Fibroblast of skin of right quadriceps (primary cell): ENCODE measurements at regions not wholly inside any gene's neighbourhood (a gene's known extent, or its start where the extent isn't known, plus 50 kb on each side); places are given as distances from the start of the nearest gene placed in this dataset.

Experiments
- DNase-seq: peaks from one replicate; pipeline ENCODE4 v3.0.0-alpha.2; 2013

DNA sequence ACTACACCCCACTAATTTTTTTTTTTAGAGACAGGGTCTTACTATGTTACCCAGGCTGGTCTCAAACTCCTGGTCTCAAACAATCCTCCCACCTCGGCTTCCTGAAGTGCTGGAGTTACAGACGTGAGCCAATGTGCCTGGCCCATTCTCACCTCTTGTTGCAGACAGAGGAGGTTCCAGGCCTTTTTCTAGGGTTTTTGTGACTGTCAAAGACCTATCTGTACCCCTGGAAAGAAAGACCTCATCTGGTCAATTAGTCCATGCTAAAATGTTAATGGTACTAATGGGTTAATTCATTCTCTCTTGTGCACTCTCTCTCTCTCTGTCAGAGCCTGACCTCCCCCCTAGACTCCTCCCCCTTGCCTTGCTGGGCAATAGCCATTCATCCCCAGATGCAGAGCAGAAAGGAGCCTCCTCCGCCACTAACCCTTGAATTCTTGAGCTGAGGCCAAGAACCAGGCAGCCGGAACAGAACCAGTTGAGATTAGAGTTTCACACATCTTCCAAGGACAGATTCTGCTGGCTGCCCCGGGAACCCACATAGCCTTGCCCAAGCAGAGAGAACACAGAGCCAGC is 209.7 kb downstream of the SKIDA1 start:
- DNase-seq: peak; percentile 84

DNA sequence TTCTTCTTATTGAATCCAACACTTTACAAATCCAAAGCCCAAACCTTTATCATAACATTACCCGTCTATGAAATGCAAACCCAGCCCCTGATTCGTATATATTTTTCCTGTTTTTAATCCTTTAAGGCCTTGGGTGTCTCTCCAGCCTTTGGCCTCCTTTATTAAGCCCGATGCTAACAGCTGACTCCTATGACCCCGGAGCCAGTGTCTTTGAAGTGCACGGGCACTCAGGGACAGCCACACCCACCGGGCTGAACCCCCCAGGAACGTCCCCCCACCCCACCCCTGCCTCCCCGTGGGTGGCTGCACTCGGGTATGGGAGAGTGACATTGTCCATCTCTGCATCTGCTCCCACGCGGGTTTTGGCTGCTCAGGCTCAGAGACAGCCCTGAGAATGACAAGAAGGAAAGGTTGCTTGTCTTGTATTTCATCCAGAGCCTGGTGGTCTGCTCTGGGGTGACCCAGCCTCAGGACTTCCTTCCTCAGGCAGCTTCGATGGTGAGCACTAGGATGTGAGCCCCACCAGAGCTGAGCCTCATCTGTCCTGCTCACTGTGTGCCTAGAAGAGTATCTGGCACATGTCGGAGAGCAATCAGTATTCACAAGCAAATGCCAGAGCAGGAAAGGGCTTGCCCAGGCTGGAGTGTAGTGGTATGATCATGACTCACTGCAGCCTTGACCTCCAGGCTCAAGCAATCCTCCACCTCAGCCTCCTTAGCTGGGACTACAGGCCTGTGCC is 210.4 kb downstream of the SKIDA1 start:
- no peak for DNase-seq

DNA sequence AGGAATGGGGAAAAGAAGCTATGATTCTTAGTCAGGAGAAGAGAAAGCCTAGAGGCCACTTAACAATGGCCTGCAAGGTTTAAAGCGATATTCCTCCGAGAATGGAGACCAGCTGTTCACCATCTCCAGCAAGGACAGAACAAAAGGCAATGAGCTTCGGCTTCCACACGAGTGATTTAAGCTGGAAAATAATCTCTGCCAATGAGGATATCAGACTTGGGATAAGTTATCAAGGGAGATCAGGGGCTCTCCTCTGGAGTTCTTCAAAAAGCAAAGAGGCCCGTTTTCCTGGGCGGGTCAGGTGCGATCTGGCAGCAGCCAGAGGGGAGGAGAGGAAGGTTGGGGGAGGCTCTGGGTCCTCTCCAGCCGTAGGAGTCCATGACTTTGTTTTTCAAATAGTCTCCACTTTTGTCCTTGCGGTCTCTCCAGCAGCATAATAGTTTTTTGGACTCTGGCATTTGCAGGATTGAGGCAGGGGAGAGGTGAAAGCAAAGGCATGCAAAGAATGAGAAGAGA is 211.3 kb downstream of the SKIDA1 start:
- no peak for DNase-seq

DNA sequence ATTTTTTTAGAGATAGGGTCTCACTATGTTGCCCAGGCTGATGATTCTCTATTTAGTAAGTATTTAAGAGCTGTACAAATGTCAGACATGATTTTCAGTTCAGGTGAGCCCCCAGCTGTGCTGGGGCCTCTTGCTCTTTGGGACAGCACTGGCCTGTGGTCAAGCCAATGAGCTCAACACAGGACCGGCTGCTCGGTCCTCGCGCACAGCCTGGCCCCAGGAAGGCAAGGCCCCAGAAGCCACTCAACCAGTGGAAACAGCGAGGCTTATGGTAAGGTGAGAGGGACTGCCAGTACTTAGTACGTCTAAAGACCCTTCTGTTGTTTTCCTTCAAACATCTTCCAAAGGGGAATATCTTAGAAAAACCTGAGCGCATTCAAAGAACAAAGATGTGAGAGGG is 211.8 kb downstream of the SKIDA1 start:
- DNase-seq: no peak

DNA sequence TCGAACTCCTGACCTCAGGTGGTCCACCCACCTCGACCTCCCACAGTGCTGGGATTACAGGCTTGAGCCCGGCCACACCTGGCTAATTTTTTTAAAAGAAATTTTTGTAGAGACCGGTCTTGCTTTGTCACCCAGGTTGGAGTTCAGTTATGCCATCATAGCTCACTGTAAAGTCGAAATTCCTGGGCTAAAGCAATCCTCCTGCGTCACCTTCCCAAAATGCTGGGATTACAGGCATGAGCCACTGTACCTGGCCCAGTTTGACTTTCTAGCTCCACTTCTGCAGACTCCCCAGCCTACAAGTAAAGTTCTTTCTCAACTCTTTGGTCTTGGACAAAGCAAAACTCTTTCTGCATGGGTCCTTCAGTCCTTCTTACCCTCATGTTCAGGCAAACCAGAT is 214.1 kb downstream of the SKIDA1 start:
- no peak for DNase-seq

DNA sequence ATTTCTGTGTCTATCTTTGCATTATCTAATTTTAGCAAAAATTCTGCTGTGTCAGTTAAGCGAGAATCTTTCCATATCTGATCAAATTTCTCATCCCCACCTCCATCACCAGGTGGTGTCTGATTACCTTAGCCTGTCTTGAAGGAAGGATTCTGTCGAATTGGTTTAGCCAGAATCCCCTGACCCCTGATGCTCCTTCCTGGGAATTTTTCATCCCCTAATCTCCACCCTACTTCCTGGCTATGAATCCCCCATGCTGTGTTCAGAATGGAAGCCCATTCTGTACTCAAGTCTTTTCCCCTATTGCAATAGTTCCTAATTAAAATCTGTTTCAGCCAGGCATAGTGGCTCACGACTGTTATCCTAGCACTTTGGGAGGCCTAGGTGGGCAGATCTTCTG is 216.1 kb downstream of the SKIDA1 start:
- DNase-seq: no peak

DNA sequence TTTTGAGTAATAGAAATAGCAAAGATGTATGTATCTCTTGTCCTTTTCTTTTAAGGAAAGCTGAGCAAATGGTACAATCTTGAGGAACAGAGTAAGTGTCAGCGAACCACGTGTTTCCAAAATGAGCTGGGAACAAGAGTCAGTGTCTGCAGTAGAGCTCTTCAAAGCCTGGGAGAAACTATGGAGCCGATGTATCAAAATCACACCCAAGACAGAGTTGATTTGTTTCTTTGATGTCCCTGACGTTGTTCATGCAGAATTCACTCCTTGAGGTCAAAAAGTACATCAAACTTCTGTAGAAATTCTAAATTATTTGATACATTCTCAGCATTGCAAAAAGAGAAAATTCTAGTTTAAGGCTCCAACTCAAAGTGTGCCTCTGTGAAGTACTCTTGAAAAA is 216.5 kb downstream of the SKIDA1 start:
- DNase-seq: no peak

DNA sequence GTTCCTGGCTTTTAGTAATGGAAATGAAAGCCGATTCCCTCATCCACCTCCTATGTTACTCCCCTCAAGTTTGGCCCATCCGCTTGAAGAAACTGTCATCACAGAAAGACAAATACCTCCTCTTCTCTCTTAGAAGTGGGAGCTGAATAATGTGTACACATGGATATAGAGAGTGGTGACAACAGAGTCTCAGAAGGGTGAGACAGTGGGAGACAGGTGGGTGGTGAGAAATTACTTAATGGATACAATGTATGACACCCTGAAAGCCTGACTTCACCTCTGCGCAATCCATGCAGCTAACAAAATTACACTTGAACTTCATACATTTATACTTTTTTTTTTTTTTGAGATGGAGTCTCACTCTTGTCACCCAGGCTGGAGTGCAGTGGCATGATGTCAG is 217.5 kb downstream of the SKIDA1 start:
- DNase-seq: no peak

DNA sequence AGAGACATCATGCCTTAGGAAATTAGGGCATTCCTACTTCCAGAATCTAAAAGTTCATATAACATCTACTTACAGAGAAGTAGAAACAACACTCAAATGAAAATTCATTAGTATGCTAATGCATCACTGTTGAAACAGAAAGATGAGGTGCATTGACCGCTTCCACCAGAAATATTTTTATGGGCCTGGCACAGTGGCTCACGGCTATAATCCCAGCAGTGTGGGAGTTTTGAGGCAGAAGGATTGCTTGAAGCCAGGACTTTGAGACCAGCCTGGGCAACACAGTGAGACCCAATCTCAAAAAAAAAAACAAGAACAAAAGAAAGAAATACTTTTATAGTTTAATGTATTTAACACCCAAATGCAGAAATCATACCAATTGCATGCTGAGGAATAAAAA is 220.9 kb downstream of the SKIDA1 start:
- DNase-seq: no peak

DNA sequence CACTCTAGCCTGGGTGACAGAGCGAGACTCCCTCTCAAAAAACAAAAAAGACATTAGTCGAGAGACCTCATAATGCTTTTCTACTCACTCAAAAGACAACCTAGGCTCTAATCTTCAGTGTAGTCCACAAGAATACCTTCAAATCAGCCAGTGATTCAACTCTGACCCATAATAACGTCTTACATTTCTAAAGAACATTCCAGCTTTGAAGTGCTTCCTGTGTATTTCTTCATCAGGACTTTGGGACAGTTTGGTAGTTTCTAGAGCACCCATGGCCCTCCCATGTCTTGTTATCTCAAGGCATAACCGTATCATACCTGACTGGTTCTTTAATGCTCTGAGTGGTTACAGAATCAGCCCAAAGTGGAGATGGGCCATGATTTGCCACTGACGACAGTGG is 221.3 kb downstream of the SKIDA1 start:
- no peak for DNase-seq

DNA sequence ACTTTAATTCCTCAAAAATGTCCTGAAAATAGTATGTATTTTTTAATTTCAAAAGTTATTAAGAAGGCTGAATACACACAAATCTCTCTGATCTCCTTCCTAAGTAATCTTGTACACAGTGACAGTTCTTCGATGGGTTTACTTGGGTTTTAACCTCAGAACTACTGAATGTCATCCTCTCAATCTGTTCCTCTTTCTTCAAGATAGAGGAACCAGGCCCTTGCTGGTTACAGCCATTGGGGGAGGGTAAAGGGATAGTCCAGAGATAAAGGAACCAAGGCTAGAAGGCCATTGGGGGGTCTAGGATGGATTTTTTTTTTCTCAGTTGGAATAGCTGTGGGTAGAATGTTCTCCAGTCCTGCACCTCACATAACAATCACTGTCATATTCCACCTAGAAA is 224.9 kb downstream of the SKIDA1 start:
- no peak for DNase-seq

DNA sequence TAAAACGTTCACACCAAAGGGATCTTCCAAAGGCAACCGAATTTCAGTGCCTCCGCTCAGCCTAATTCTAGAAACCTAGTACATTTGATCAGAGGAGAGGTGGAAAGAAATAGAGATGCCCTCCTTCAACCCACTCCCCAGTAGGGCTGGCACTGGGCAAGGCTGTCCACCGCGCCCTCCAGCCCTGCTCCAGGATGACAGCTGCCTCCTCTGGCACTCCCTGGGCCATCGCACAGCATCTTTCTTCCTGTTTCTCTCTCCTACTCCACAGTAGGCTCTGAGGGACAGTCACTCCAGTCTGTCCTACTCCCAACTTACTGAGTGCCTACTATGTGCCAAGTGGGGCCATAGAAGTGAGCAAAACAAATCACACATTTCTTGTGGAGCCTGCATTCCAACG is 226.2 kb downstream of the SKIDA1 start:
- no peak for DNase-seq

DNA sequence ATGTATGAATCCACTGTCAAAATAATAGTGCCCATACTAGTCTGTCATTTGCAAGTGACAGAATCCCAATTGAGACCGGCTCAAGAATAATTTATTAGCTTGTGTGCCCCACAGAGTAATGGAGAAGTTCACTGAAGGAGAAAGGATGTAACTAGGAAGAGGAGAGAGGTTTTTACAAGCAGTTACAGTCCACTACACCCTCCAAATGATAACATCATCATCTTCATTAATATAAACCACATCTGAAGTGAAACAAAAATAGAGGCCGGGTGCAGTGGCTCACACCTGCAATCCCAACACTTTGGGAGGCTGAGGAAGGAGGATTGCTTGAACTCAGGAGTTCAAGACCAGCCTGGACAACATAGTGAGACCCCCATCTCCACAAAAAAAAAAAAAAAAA is 226.8 kb downstream of the SKIDA1 start:
- no peak for DNase-seq

DNA sequence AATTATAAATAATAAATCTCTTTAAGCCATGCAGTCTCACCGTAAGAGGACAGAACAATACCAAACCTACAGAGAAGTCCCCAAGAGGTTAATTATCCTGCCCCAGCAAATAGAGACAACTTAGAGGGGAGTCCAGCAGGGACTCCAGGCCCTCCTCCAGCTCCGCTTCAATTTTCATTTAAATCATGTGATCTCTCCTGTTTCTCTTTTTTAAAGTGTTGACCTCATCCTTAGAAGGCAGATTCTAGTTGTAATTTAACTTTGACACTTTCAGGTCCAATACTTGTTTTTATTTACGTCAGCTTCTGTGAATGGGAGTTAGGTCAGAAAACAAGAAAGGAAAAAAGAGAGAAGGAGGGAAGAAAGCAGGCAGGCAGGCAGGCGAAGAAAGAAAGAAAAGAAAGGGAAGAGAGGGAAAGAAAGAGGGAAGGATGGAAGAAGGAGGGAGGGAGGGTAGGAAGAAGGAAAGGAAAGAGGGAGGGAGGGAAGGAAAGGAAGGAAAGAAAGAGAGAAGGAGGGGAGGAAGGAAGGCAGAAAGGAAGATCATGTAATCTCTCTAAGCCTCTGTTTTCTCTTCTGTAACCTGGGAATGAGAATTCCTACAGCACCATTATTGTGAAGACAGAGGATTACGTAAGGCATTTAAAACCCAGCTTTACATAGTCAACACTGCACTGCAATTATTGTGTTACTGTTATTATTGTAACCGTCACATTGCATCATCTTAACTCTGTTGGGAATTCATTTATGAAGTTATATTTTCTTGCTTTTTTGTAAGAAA is 227.7 kb downstream of the SKIDA1 start:
- DNase-seq: no peak

DNA sequence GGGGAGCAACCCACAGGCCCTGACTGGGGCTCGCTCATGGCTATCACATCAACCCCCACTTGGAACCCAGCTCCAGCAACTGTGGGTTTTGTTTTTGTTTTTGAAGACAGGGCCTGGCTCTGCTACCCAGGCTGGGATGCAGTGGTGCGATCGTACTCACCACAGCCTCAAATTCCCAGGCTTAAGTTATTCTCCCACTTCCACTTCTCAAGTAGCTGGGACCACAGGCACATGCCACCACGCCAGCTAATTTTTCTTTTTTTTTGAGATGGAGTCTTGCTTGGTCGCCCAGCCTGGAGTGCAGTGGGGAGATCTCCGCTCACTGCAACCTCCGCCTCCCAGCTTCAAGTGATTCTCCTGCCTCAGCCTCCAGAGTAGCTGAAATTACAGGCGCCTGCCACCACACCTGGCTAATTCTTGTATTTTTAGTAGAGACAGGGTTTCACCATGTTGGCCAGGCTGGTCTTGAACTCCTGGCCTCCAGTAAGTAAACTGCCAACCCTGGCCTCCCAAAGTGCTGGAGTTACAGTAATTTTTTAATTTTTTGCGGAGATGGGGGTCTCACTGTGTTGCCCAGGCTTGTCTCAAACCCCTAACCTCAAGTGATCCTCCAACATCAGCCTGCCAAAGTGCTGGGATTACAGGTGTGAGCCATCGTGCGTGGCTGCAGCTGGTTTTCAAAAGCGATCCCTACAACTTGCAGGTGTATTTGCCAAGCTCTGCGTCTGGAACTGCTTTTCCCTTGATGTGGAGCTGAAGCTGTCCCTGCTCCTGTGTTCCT is 228.7 kb downstream of the SKIDA1 start:
- DNase-seq: no peak

DNA sequence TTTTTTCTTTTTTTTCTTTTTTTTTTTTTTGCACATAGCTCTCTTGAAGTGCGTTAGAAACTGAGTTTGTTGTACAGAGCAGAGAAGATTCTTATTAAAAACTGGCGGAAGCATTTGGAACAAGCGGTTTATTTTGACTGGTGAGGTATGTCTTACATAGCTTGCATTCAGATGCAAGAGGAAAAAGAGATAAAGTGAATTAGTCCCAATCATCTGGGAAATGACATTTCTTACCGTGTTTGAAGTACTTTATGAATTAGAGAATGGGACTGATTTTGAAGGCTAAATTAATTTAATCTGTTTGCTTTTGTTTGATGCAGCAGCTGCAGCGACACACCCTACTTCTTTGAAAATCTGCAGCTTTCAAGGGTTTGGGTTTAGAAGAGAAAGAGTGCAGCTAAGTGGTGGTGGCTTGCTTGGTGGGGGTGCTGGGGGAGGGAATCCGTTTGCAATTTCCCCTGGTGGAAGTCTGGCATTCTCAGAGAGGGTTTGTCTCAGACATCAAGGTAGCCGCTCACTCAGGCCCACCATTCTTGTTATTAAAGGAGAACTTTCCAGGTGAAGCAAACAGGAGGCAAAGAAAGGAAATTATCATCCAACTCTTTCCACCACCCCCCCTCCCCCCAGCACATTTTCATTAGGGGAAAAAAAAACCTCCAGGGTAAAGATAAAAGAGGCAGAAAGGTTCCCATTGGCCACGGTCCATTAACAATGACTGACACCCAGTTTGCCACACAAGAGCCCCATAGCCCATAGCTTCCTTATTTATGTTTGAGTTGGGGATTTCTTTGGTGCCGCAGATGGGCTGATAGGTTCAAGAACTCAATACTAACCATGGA is 231.7 kb downstream of the SKIDA1 start:
- peak; percentile 36 for DNase-seq

DNA sequence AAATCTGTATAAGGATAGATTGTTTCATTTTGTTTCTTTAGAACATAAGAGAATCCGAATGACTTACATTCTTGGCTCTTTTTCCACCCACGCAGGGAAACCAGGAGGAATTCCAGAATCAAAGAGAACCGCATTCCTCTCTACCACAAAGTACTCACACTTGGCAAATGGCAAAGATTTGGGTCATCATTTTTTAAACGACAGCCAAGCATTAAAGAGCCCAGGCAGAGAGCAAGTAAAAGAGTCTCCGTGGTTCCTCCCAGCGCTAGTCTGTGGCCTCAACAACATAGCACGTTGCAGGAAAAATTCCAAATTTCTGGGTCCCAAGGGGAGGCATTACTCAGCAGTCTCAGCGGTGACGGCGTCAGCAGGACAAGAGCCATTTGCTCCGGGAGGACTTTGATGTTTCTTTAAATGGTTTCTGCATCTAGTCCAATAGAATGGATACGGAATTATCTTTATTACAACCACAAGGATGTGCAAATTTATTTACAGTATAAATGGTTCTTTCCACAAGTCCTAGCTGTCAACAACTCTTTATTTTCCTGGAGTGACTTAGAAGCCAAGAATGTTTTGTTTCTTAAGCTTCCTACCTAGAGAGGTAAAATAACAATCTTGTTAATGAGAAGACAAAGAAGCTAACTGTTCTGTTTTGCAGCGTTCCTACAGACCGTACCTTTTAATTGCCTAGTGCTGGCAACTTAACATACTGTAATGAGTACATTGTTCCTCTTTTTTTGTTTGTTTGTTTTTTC is 232.5 kb downstream of the SKIDA1 start:
- DNase-seq: peak; percentile 100

DNA sequence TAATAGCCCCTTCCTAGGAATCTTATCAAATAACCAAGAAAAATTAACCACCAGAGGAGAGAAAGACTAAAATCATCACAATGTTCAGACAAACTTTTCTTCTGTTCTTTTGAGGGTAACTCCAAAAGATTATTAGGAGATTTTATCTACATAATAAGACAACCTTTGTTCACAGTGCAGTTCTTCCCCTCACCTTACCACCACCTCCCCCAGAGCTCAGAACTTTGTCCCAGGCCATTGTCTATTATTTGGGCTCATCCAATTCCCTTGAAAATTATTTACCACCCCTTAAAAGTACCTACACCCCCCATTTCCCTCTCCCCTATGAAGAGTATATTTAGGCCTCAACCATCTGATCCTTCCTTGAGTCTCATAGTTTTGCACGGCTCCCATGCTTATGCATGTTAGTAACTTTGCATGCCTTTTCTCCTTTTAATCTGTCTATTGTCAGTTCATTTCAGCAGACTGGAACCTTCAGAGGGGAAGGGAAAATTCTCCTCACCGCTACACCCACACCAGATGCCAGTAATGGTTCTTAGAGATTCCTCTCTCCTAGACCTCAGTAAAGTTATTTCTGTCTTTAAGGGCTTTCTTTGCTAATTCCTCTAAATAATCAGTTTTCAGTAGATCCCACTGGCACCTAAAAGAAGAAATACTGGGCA is 234.9 kb downstream of the SKIDA1 start:
- no peak for DNase-seq

DNA sequence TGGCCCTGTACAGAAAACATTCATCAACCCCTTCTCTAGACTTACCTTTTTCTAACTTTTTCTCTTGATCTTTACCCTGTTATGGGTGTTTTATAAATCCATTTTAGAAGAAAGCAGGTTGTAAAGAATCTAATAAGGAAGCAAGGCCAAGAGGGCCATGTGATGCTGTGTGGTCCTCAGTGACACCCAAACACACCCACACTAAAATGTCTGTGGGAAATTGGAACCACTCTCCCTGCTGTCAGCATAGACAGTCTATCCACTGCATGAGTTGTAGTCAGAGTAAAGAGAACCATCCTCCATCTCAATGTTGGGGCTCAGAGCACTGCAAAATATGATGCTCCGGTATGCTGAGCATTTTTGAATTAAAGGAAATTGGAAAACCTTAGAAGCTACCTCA is 235.5 kb downstream of the SKIDA1 start:
- DNase-seq: no peak

DNA sequence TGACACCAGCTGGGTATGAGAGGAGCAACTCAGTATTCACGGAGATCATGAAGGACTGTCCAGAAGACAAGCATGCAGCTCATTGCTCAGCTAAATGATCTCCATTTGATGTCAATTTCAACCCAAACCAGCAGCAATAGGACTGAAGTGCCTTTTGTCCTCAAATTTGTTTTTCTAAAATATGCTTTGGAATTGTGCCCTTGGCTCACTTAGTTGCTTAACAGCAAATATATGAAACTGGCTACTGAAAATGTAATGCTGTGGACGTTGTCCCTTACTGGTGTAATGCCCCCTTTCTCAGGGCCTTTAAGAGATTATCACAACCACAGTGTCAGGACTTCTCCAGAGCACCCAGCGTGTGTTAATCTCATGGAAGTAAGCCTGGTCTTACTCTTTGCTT is 236.2 kb downstream of the SKIDA1 start:
- DNase-seq: no peak

DNA sequence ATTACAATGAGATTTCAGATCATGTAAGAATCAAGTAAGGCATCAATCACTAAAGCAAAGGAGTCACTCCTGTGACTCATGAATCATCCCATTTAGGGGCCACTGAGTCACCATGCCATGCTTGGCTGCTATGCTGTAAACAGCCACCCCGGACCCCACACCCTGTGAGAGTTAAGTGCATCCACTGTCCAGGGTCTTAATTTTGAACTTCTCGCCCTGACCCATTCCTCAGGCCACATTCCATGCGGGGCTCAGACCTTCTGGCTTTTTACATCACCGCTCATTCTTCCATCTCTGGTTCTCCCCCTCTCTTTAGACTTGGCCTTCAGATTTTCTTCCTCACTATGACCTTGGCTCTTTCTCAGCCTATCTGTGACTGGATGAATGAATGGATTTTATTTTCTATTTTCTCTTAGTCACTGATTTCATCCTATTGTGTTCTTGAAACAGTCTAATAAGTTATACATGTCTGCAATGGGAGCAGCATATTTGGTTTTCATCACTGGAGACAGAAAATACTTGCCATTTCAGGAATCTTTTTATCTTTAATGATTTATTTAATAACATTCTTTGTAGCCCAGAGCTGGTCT is 239.6 kb downstream of the SKIDA1 start:
- DNase-seq: peak; percentile 38
